GM12878 (cell line): ENCODE measurements at regions not wholly inside any gene's neighbourhood (a gene's known extent, or its start where the extent isn't known, plus 50 kb on each side); places are given as distances from the start of the nearest gene placed in this dataset.

Experiments
- BCL3 ChIP-seq: IDR thresholded peaks from 2 replicates; pipeline ENCODE4 v1.6.1; 2011; ENCODE audit warnings: borderline replicate concordance, low read depth, mild to moderate bottlenecking, moderate library complexity, low read length; ENCODE audit not compliant: insufficient read depth, poor library complexity, severe bottlenecking
- CREM ChIP-seq: IDR thresholded peaks from 2 replicates; pipeline ENCODE4 v1.6.1; 2014; ENCODE audit warnings: antibody characterized with exemption, low read depth
- ETV6 ChIP-seq, 2 experiments: fragments of 450-650 bp in 1 of 2; IDR thresholded peaks in 1 of 2; conservative IDR thresholded peaks in 1 of 2; 2 replicates each; pipeline ENCODE4 v1.6.1; 2014; ENCODE audit warnings: antibody characterized with exemption in 1 of 2, borderline replicate concordance in 1 of 2, low read depth in 1 of 2, mild to moderate bottlenecking in 1 of 2, moderate library complexity in 1 of 2
- IKZF2 ChIP-seq, 2 experiments: fragments of 450-650 bp; IDR thresholded peaks; 2 replicates each; pipeline ENCODE4 v1.6.1; 2017; ENCODE audit warnings: mild to moderate bottlenecking in 2 of 2, moderate library complexity in 2 of 2
- KDM1A ChIP-seq: fragments of 200-600 bp; sonication (generic); IDR thresholded peaks from 2 replicates; pipeline ENCODE4 v1.6.1; 2016; ENCODE audit warnings: borderline replicate concordance
- LARP7 ChIP-seq: fragments of 450-650 bp; IDR thresholded peaks from 2 replicates; pipeline ENCODE4 v1.6.1; 2017; ENCODE audit warnings: mild to moderate bottlenecking
- MEF2A ChIP-seq: IDR thresholded peaks from 2 replicates; pipeline ENCODE4 v1.6.1; 2011; ENCODE audit warnings: low read depth, mild to moderate bottlenecking, low read length, moderate library complexity; ENCODE audit not compliant: insufficient read depth
- MYB ChIP-seq: fragments of 150-350 bp; IDR thresholded peaks from 2 replicates; pipeline ENCODE4 v1.6.1; 2014; ENCODE audit warnings: mild to moderate bottlenecking, low read depth, low read length, borderline replicate concordance
- NBN ChIP-seq: fragments of 450-650 bp; IDR thresholded peaks from 2 replicates; pipeline ENCODE4 v1.6.1; 2016
- NRF1 ChIP-seq: conservative IDR thresholded peaks from 2 replicates; pipeline ENCODE4 v1.6.1; 2011; ENCODE audit warnings: mild to moderate bottlenecking, low read depth, low read length, improper control_type of control experiment
- PAX5 ChIP-seq: IDR thresholded peaks from 2 replicates; pipeline ENCODE4 v1.6.1; 2011; ENCODE audit warnings: low read depth, low read length, borderline replicate concordance
- PAX8 ChIP-seq: fragments of 450-650 bp; IDR thresholded peaks from 2 replicates; pipeline ENCODE4 v1.6.1; 2017; ENCODE audit warnings: mild to moderate bottlenecking, moderate library complexity
- PML ChIP-seq: IDR thresholded peaks from 2 replicates; pipeline ENCODE4 v1.6.1; 2012; ENCODE audit warnings: low read length, inconsistent platforms
- RBBP5 ChIP-seq: fragments of 200-600 bp; sonication (generic); conservative IDR thresholded peaks from 2 replicates; pipeline ENCODE4 v1.6.1; 2016
- SRF ChIP-seq, 2 experiments: IDR thresholded peaks; 2 replicates each; pipeline ENCODE4 v1.6.1; 2011; ENCODE audit warnings: low read depth in 2 of 2, low read length in 2 of 2, mild to moderate bottlenecking in 1 of 2, moderate library complexity in 1 of 2
- STAT1 ChIP-seq: fragments of 450-650 bp; conservative IDR thresholded peaks from 2 replicates; pipeline ENCODE4 v1.6.1; 2014; ENCODE audit warnings: antibody characterized with exemption, mild to moderate bottlenecking
- STAT3 ChIP-seq: IDR thresholded peaks from 2 replicates; pipeline ENCODE4 v1.6.1; 2011; ENCODE audit warnings: low read depth, low read length, improper control_type of control experiment
- WRNIP1 ChIP-seq: IDR thresholded peaks from 2 replicates; pipeline ENCODE4 v1.6.1; 2011; ENCODE audit warnings: low read depth, low read length, improper control_type of control experiment, borderline replicate concordance
- ZBTB4 ChIP-seq: fragments of 450-650 bp; formaldehyde crosslinking; IDR thresholded peaks from 2 replicates; pipeline ENCODE4 v1.4.0; 2022; ENCODE audit warnings: mild to moderate bottlenecking, moderate library complexity
- ZNF207 ChIP-seq: fragments of 450-650 bp; IDR thresholded peaks from 2 replicates; pipeline ENCODE4 v1.6.1; 2014; ENCODE audit warnings: antibody characterized with exemption, mild to moderate bottlenecking, borderline replicate concordance
- ZNF217 ChIP-seq: fragments of 450-650 bp; IDR thresholded peaks from 2 replicates; pipeline ENCODE4 v1.6.1; 2017; ENCODE audit warnings: antibody characterized with exemption, mild to moderate bottlenecking
- TF ChIP-seq, protein P1 (sequence below): fragments of 450-650 bp; IDR thresholded peaks from 2 replicates; pipeline ENCODE4 v1.6.1; 2017; ENCODE audit warnings: borderline replicate concordance
- TF ChIP-seq, protein P2 (sequence below): IDR thresholded peaks from 2 replicates; pipeline ENCODE4 v1.6.1; 2012; ENCODE audit warnings: mild to moderate bottlenecking, low read depth, low read length

DNA sequence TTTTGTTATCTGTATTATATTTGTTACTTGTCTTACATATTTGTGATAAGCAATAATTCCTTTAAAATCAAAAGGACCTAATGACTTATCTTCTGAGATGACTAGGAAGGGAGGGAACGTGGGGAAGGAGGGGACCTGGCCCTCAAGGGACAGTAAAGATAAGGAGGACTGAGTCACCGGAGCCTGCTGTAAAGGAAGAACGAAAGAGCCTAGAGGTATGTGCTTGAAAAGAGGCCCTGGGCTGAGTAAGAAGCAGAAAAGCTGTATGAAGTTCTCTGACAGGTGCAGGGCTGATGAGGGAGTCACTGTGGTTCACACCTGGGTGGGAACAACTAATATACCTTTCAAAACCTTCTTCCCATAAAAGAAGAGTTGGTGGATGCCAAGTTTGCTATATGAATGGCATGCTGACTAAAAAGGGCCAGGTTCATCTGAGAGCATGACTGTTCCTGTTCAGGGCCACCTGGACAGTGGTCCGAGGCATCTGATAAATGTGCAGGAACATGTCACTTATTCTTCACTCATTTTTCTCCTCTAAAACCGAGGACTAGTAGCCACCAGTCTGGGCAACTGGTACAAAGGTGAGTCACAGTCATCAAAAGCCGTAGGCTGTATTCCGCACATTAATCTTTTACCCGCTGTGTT is 111.3 kb downstream of the TNFAIP3 start (continued):
- TF ChIP-seq BCL3: no peak
- peak in 1 of 2 experiments; percentile 50; a peak in 1 of 4 replicates for TF ChIP-seq ETV6 (conservative IDR thresholded peaks at IDR 0.05 in 1 of 2, IDR thresholded peaks at IDR 0.05 in 1 of 2; ENCODE audit: borderline replicate concordance in 1 of 2, low read depth in 1 of 2)
- no peak for TF ChIP-seq SRF (IDR thresholded peaks at IDR 0.05; ENCODE audit: low read depth in 2 of 2, low read length in 2 of 2)
- TF ChIP-seq CREM: no peak
- TF ChIP-seq ZBTB4 (CRISPR knock-in tag): no peak
- TF ChIP-seq LARP7: no peak
- no peak for TF ChIP-seq MEF2A
- no peak for TF ChIP-seq PAX5
- TF ChIP-seq ZNF217: no peak
- TF ChIP-seq, protein P1, sequence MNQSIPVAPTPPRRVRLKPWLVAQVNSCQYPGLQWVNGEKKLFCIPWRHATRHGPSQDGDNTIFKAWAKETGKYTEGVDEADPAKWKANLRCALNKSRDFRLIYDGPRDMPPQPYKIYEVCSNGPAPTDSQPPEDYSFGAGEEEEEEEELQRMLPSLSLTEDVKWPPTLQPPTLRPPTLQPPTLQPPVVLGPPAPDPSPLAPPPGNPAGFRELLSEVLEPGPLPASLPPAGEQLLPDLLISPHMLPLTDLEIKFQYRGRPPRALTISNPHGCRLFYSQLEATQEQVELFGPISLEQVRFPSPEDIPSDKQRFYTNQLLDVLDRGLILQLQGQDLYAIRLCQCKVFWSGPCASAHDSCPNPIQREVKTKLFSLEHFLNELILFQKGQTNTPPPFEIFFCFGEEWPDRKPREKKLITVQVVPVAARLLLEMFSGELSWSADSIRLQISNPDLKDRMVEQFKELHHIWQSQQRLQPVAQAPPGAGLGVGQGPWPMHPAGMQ: no peak
- peak in 1 of 2 experiments; percentile 40; a peak in 2 of 4 replicates for TF ChIP-seq IKZF2 (IDR thresholded peaks at IDR 0.05)
- TF ChIP-seq KDM1A: no peak
- TF ChIP-seq STAT3: no peak
- TF ChIP-seq NBN: 0 out of 2 replicates have a peak, but pooled peaks have one; percentile 25
- TF ChIP-seq RBBP5: no peak
- TF ChIP-seq NRF1: no peak
- TF ChIP-seq STAT1: no peak
- TF ChIP-seq MYB: no peak
- TF ChIP-seq, protein P2, sequence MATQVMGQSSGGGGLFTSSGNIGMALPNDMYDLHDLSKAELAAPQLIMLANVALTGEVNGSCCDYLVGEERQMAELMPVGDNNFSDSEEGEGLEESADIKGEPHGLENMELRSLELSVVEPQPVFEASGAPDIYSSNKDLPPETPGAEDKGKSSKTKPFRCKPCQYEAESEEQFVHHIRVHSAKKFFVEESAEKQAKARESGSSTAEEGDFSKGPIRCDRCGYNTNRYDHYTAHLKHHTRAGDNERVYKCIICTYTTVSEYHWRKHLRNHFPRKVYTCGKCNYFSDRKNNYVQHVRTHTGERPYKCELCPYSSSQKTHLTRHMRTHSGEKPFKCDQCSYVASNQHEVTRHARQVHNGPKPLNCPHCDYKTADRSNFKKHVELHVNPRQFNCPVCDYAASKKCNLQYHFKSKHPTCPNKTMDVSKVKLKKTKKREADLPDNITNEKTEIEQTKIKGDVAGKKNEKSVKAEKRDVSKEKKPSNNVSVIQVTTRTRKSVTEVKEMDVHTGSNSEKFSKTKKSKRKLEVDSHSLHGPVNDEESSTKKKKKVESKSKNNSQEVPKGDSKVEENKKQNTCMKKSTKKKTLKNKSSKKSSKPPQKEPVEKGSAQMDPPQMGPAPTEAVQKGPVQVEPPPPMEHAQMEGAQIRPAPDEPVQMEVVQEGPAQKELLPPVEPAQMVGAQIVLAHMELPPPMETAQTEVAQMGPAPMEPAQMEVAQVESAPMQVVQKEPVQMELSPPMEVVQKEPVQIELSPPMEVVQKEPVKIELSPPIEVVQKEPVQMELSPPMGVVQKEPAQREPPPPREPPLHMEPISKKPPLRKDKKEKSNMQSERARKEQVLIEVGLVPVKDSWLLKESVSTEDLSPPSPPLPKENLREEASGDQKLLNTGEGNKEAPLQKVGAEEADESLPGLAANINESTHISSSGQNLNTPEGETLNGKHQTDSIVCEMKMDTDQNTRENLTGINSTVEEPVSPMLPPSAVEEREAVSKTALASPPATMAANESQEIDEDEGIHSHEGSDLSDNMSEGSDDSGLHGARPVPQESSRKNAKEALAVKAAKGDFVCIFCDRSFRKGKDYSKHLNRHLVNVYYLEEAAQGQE: no peak
- no peak for TF ChIP-seq WRNIP1
- TF ChIP-seq PML: no peak
- TF ChIP-seq PAX8: no peak
- TF ChIP-seq ZNF207: no peak
